Stomach (tissue), 4 donors: ENCODE measurements at regions not wholly inside any gene's neighbourhood (a gene's known extent, or its start where the extent isn't known, plus 50 kb on each side); places are given as distances from the start of the nearest gene placed in this dataset.

Experiments
- EP300 ChIP-seq: sonication (generic); formaldehyde crosslinking; IDR thresholded peaks from one replicate; pipeline ENCODE4 v1.6.1; 2017; ENCODE audit warnings: antibody characterized with exemption
- POLR2A ChIP-seq, 4 donors: fragments of 450-650 bp; IDR thresholded peaks; one replicate each; pipeline ENCODE4 v1.6.1; 2016; ENCODE audit warnings: antibody characterized with exemption in 4 of 4, control low read depth in 2 of 4, mild to moderate bottlenecking in 1 of 4, moderate library complexity in 1 of 4
- TF ChIP-seq, protein P1 (sequence below), 7 experiments: fragments of 450-650 bp in 4 of 7; fragments of 200-600 bp in 3 of 7; sonication (generic) in 3 of 7; IDR thresholded peaks; one replicate each; pipeline ENCODE4 v1.5.1; 2016 to 2019; ENCODE audit warnings: antibody characterized with exemption in 7 of 7, control low read depth in 2 of 7, mild to moderate bottlenecking in 1 of 7

DNA sequence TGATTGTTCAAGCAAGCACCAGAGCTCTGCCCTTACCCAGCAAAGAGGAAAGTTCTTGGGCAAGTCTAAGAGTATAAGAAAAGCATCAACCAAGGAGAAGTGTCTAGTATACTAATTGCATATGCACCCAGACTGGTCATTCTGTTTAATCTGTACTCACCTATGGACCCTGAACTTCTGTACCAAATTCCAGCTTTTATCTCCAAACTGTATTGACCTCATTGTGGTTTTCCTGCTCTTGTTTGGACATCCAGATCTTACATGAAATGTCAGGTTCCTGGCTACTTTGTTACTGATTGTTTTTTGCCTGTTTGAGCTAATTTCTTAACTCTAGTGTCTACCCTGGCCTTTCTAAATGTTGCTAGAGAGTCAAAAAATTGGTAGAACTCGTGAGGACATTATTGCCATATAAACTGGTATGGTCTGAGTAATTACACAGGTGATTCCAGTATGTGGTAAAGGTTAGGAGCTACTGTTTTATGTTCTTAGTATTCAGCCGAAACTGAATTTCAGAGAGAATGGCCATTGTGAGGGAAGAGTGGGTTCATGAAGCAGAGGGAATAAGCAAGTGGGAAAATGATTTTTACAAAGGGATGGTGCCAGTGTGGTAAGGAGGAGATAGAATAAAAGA is 146.3 kb downstream of the HNMT start:
- TF ChIP-seq, protein P1, sequence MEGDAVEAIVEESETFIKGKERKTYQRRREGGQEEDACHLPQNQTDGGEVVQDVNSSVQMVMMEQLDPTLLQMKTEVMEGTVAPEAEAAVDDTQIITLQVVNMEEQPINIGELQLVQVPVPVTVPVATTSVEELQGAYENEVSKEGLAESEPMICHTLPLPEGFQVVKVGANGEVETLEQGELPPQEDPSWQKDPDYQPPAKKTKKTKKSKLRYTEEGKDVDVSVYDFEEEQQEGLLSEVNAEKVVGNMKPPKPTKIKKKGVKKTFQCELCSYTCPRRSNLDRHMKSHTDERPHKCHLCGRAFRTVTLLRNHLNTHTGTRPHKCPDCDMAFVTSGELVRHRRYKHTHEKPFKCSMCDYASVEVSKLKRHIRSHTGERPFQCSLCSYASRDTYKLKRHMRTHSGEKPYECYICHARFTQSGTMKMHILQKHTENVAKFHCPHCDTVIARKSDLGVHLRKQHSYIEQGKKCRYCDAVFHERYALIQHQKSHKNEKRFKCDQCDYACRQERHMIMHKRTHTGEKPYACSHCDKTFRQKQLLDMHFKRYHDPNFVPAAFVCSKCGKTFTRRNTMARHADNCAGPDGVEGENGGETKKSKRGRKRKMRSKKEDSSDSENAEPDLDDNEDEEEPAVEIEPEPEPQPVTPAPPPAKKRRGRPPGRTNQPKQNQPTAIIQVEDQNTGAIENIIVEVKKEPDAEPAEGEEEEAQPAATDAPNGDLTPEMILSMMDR (IDR thresholded peaks at IDR 0.05): no peak
- TF ChIP-seq POLR2A (IDR thresholded peaks at IDR 0.05) (no peak), EP300 (no peak)
